HCT116 (cell line): ENCODE measurements at regions not wholly inside any gene's neighbourhood (a gene's known extent, or its start where the extent isn't known, plus 50 kb on each side); places are given as distances from the start of the nearest gene placed in this dataset.

Experiments used
- ATAC-seq: fragments of 200-7000 bp; cut with Tn5 transposase; 2 replicates; pipeline ENCODE4 v1.9.1; 2020; ENCODE audit warnings: mild to moderate bottlenecking, moderate library complexity
- BruUV-seq: library from RNA; stranded (reverse); fragments of 400-500 nt; replicated peaks from 2 replicates; lab custom pipeline; 2021; lab: Mats Ljungman, UMichigan
- CTCF ChIA-PET: fragments of 300-600 bp; sonication (Branson Sonifier 250); formaldehyde crosslinking; loops from one replicate; lab custom pipeline; 2021; ENCODE audit warnings: antibody characterized with exemption; lab: Charles Lee
- POLR2A ChIA-PET: fragments of 300-600, 350-600 bp; sonication (Branson Sonifier 250); formaldehyde crosslinking; loops from one replicate; lab custom pipeline; 2021; ENCODE audit warnings: antibody characterized with exemption; lab: Charles Lee
- RAD21 ChIA-PET, 2 experiments: fragments of 300-600 bp; sonication (Branson Sonifier 250); formaldehyde crosslinking; loops; one replicate each; lab custom pipeline; 2023; ENCODE audit warnings: low total read pairs in 2 of 2; ENCODE audit not compliant: uncharacterized antibody in 2 of 2, unreplicated experiment in 2 of 2, low non-redundant PET in 1 of 2; lab: Charles Lee
- DNase-seq: peaks from one replicate; pipeline ENCODE4 v3.0.0-alpha.2; 2010; ENCODE audit warnings: low read depth, low spot score
- H2AFZ ChIP-seq: fragments of 200-600 bp; shearing (Covaris generic), sonication (generic); 2 replicates; pipeline ENCODE4 v1.6.1; 2017; ENCODE audit warnings: low read depth, mixed run types, mixed read lengths, antibody characterized with exemption, low read length; ENCODE audit not compliant: poor library complexity, severe bottlenecking
- H3K27ac ChIP-seq: 2 replicates; pipeline ENCODE4 v1.5.1; 2012; ENCODE audit warnings: low read depth, low read length
- H3K27me3 ChIP-seq: fragments of 200-600 bp; sonication (generic); 2 replicates; pipeline ENCODE4 v1.6.1; 2016; ENCODE audit warnings: mixed run types, low read length, mixed read lengths; ENCODE audit not compliant: insufficient read depth
- H3K36me3 ChIP-seq, 2 experiments: fragments of 200-500 bp in 1 of 2; fragments of 200-600 bp in 1 of 2; sonication (Bioruptor generic) in 1 of 2; sonication (generic) in 1 of 2; 2 replicates each; pipeline versions ENCODE4 v1.5.1 to v1.6.1; 2014 to 2016; ENCODE audit warnings: low read length in 2 of 2, inconsistent platforms in 1 of 2, mixed read lengths in 1 of 2, mixed run types in 1 of 2; ENCODE audit not compliant: insufficient read depth in 2 of 2, control insufficient read depth in 1 of 2
- H3K4me1 ChIP-seq, 2 experiments: fragments of 200-600 bp in 1 of 2; sonication (generic) in 1 of 2; 2 replicates each; pipeline versions ENCODE4 v1.5.1 to v1.6.1; 2012 to 2017; ENCODE audit warnings: low read length in 2 of 2, inconsistent platforms in 1 of 2, mild to moderate bottlenecking in 1 of 2, mixed read lengths in 1 of 2, mixed run types in 1 of 2, moderate library complexity in 1 of 2; ENCODE audit not compliant: insufficient read depth in 2 of 2, control insufficient read depth in 1 of 2
- H3K4me2 ChIP-seq: fragments of 200-600 bp; sonication (generic); 2 replicates; pipeline ENCODE4 v1.6.1; 2017; ENCODE audit warnings: mixed run types, low read length, mixed read lengths
- H3K4me3 ChIP-seq, 2 experiments: fragments of 200-600 bp in 1 of 2; sonication (generic) in 1 of 2; replicated peaks in 1 of 2; 2 replicates each; pipeline ENCODE4 v1.5.1; 2011 to 2016; ENCODE audit warnings: low read length in 2 of 2, control low read depth in 1 of 2, low read depth in 1 of 2, mild to moderate bottlenecking in 1 of 2, mixed read lengths in 1 of 2, mixed run types in 1 of 2
- H3K79me2 ChIP-seq: fragments of 200-600 bp; sonication (generic); 2 replicates; pipeline ENCODE4 v1.6.1; 2017; ENCODE audit warnings: mild to moderate bottlenecking, mixed run types, low read length, moderate library complexity, mixed read lengths; ENCODE audit not compliant: insufficient read depth
- H3K9ac ChIP-seq: fragments of 200-600 bp; sonication (generic); 2 replicates; pipeline ENCODE4 v1.6.1; 2016; ENCODE audit warnings: low read length, mixed read lengths
- H3K9me2 ChIP-seq: fragments of 200-600 bp; sonication (generic), shearing (Covaris generic); 2 replicates; pipeline ENCODE4 v1.6.1; 2017; ENCODE audit warnings: mixed run types, mild to moderate bottlenecking, moderate library complexity; ENCODE audit not compliant: insufficient read depth
- H3K9me3 ChIP-seq, 2 experiments: fragments of 200-500 bp in 1 of 2; fragments of 200-600 bp in 1 of 2; sonication (Bioruptor generic) in 1 of 2; sonication (generic) in 1 of 2; 2 replicates each; pipeline ENCODE4 v1.6.1; 2014 to 2017; ENCODE audit warnings: low read length in 2 of 2, mixed read lengths in 2 of 2, inconsistent platforms in 1 of 2, low read depth in 1 of 2, mild to moderate bottlenecking in 1 of 2, mixed run types in 1 of 2, moderate library complexity in 1 of 2; ENCODE audit not compliant: control insufficient read depth in 1 of 2, insufficient read depth in 1 of 2
- H4K20me1 ChIP-seq: fragments of 200-600 bp; sonication (generic), shearing (Covaris generic); 2 replicates; pipeline ENCODE4 v1.6.1; 2017; ENCODE audit warnings: mixed run types, mild to moderate bottlenecking, moderate library complexity; ENCODE audit not compliant: insufficient read depth
- CBX3 ChIP-seq: IDR thresholded peaks from 2 replicates; pipeline ENCODE4 v1.6.1; 2012; ENCODE audit warnings: low read depth
- CEBPB ChIP-seq: IDR thresholded peaks from 2 replicates; pipeline ENCODE4 v1.6.1; 2012; ENCODE audit warnings: low read depth
- EGR1 ChIP-seq: IDR thresholded peaks from 2 replicates; pipeline ENCODE4 v1.6.1; 2012; ENCODE audit warnings: low read depth
- ELF1 ChIP-seq: IDR thresholded peaks from 2 replicates; pipeline ENCODE4 v1.6.1; 2012; ENCODE audit warnings: low read depth, borderline replicate concordance
- FOSL1 ChIP-seq: IDR thresholded peaks from 2 replicates; pipeline ENCODE4 v1.6.1; 2012; ENCODE audit warnings: low read depth
- JUND ChIP-seq: IDR thresholded peaks from 2 replicates; pipeline ENCODE4 v1.6.1; 2012
- POLR2A ChIP-seq: IDR thresholded peaks from 2 replicates; pipeline ENCODE4 v1.7.0; 2011; ENCODE audit warnings: borderline replicate concordance; ENCODE audit not compliant: insufficient read depth, insufficient read length; ENCODE audit errors: extremely low read depth
- POLR2AphosphoS5 ChIP-seq: IDR thresholded peaks from 2 replicates; pipeline ENCODE4 v1.6.1; 2011; ENCODE audit warnings: mild to moderate bottlenecking, low read depth, low read length, moderate library complexity
- RAD21 ChIP-seq: IDR thresholded peaks from 2 replicates; pipeline ENCODE4 v1.6.1; 2012; ENCODE audit warnings: low read depth, mild to moderate bottlenecking
- SP1 ChIP-seq: IDR thresholded peaks from 2 replicates; pipeline ENCODE4 v1.6.1; 2012; ENCODE audit warnings: low read depth
- SRF ChIP-seq: IDR thresholded peaks from 2 replicates; pipeline ENCODE4 v1.6.1; 2012; ENCODE audit warnings: low read depth
- TCF7L2 ChIP-seq: IDR thresholded peaks from 2 replicates; pipeline ENCODE4 v1.7.0; 2011; ENCODE audit warnings: borderline replicate concordance, inconsistent platforms; ENCODE audit not compliant: insufficient read depth, insufficient read length; ENCODE audit errors: extremely low read depth
- ZNF274 ChIP-seq: fragments of 200-500 bp; sonication (Bioruptor generic); IDR thresholded peaks from 2 replicates; pipeline ENCODE4 v1.6.1; 2014; ENCODE audit warnings: mild to moderate bottlenecking, low read depth, low read length, inconsistent platforms
- intact Hi-C: fragments of 100-400 bp; cut with micrococcal nuclease; formaldehyde crosslinking; loops from 2 replicates; pipeline ENCODE4 v1.10.0; 2022
- TF ChIP-seq, protein P1 (sequence below): IDR thresholded peaks from 2 replicates; pipeline ENCODE4 v1.6.1; 2011; ENCODE audit warnings: mild to moderate bottlenecking, low read length, moderate library complexity; ENCODE audit not compliant: insufficient replicate concordance; ENCODE audit errors: extremely low read depth
- TF ChIP-seq, protein P2 (sequence below): IDR thresholded peaks from 2 replicates; pipeline ENCODE4 v1.6.1; 2012; ENCODE audit warnings: low read depth

DNA sequence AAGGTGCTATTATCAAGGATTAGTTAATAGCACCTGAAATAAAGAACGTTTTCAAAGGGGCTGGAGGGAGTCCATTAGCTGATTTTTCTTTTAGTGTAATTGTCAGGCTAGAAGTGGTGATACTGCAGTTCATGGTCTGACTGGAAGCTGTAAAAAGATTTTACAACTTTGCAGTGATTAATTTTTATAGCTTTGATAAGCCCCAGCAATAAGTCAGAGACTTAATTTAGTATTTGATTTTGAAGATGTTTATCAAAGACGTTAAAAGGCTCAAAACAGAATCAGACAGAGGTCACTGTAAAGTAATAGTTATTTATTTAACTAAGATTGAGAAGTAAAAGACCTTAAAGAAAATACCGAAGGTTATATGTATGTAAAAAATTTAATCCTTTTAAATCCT is 165.5 kb upstream of the FMN2 start (continued):
- TF ChIP-seq, protein P1, sequence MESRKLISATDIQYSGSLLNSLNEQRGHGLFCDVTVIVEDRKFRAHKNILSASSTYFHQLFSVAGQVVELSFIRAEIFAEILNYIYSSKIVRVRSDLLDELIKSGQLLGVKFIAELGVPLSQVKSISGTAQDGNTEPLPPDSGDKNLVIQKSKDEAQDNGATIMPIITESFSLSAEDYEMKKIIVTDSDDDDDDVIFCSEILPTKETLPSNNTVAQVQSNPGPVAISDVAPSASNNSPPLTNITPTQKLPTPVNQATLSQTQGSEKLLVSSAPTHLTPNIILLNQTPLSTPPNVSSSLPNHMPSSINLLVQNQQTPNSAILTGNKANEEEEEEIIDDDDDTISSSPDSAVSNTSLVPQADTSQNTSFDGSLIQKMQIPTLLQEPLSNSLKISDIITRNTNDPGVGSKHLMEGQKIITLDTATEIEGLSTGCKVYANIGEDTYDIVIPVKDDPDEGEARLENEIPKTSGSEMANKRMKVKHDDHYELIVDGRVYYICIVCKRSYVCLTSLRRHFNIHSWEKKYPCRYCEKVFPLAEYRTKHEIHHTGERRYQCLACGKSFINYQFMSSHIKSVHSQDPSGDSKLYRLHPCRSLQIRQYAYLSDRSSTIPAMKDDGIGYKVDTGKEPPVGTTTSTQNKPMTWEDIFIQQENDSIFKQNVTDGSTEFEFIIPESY = no peak
- no peak for TF ChIP-seq TCF7L2

DNA sequence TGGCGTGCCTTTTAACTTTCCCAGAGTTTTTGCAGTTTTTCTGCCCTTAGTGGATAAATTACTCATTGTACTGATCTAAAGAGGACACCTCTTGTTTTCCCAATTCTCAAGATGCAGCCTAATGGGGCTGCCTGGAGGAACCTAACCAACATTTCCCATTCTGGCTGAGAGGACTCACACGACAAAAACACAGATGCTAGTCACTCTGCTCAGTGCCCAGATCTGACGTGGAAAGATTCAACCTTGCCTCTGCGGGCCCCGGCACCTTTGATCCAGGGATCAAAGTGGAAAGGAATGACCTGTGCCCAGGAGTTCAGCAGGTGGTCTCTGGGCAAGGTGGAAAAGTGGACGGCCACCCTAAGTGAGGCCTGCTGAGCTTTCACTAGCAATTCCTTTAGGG is 162.4 kb upstream of the FMN2 start:
- CTCF ChIA-PET = no interaction called here
- RAD21 ChIA-PET = no interaction called here

More for the DNA sequence above, 162.4 kb upstream of the FMN2 start:
- ATAC-seq (no peak), DNase-seq (no peak)
- H3K27me3 ChIP-seq = no peaks in the 10 kb centered on the region
- no peak overlapping the region for H3K4me2 ChIP-seq
- peaks cover 0 to 5% of the 10 kb centered on the region in 2 experiments; a peak in 3 of 4 replicates for H3K9me3 ChIP-seq
- no peak overlapping the region for H2AFZ ChIP-seq
- no TSS peak for BruUV-seq
- no peaks in the 10 kb centered on the region for H3K36me3 ChIP-seq
- POLR2A ChIA-PET = no interaction called here
- no peak overlapping the region for H3K27ac ChIP-seq
- no peaks in the 10 kb centered on the region for H3K4me1 ChIP-seq
- H3K9ac ChIP-seq = no peak overlapping the region
- no peak overlapping the region for H3K4me3 ChIP-seq
- intact Hi-C loops = no loop called here
- no peaks in the 10 kb centered on the region for H3K9me2 ChIP-seq
- H3K79me2 ChIP-seq = no peaks in the 10 kb centered on the region
- TF ChIP-seq RAD21 (no peak), EGR1 (no peak), POLR2AphosphoS5 (no peak), ZNF274 (no peak), CBX3 (no peak), TCF7L2 (no peak), SP1 (no peak), CEBPB (no peak), POLR2A (no peak), SRF (no peak), JUND (no peak), ELF1 (no peak), FOSL1 (no peak)
- TF ChIP-seq, protein P2, sequence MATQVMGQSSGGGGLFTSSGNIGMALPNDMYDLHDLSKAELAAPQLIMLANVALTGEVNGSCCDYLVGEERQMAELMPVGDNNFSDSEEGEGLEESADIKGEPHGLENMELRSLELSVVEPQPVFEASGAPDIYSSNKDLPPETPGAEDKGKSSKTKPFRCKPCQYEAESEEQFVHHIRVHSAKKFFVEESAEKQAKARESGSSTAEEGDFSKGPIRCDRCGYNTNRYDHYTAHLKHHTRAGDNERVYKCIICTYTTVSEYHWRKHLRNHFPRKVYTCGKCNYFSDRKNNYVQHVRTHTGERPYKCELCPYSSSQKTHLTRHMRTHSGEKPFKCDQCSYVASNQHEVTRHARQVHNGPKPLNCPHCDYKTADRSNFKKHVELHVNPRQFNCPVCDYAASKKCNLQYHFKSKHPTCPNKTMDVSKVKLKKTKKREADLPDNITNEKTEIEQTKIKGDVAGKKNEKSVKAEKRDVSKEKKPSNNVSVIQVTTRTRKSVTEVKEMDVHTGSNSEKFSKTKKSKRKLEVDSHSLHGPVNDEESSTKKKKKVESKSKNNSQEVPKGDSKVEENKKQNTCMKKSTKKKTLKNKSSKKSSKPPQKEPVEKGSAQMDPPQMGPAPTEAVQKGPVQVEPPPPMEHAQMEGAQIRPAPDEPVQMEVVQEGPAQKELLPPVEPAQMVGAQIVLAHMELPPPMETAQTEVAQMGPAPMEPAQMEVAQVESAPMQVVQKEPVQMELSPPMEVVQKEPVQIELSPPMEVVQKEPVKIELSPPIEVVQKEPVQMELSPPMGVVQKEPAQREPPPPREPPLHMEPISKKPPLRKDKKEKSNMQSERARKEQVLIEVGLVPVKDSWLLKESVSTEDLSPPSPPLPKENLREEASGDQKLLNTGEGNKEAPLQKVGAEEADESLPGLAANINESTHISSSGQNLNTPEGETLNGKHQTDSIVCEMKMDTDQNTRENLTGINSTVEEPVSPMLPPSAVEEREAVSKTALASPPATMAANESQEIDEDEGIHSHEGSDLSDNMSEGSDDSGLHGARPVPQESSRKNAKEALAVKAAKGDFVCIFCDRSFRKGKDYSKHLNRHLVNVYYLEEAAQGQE = no peak
- TF ChIP-seq, protein P1 = no peak
- H4K20me1 ChIP-seq = no peaks in the 10 kb centered on the region
